GM21390 (cell line): ENCODE measurements at regions not wholly inside any gene's neighbourhood (a gene's known extent, or its start where the extent isn't known, plus 50 kb on each side); places are given as distances from the start of the nearest gene placed in this dataset.
"Not testable (repeated sequence)": the region's sequence is repeated elsewhere in the genome, so short reads cannot be mapped to it uniquely, and the experiment has no call there.

Experiments used
- ATAC-seq: cut with Tn5 transposase; IDR thresholded peaks from one replicate; pipeline ENCODE4 v1.9.1; 2021; ENCODE audit not compliant: unreplicated experiment

DNA sequence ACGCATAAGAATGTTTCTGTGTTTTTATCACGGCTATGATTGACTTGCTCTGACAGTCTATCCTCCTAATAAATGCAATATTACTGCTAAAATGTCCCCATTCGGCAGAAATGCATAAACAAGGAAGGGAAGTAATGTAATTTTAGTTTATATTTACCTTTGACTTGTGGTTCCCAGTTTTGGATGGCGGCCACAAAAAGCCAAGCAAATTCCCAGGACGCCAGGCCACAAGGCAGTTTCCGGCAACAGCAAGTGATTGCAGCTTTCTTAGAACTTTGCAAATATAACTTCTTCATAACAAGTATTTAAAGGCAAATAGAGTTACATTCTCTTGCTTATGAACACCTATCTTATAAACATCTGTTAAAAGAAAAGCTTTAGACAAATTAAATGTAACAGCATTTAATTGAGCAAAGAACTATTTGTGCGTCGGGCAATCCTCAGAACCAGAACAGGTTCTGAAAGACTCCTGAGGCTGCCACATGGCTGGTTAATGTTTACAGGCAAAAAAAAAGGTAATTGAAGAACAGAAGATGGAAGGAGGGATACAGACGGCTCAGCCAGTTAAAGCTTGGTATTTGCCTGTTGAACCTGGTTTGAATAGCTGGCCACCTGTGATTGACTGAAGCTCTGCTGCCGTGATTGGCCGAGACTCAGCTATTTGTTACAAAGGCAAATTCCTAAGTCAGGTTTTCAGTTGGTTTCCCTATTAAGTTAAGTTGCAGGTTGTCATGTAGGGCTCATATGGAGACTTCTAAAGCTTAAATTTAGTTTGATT, 80.8 kb downstream of the C21orf91 start:
- ATAC-seq = no peak

DNA sequence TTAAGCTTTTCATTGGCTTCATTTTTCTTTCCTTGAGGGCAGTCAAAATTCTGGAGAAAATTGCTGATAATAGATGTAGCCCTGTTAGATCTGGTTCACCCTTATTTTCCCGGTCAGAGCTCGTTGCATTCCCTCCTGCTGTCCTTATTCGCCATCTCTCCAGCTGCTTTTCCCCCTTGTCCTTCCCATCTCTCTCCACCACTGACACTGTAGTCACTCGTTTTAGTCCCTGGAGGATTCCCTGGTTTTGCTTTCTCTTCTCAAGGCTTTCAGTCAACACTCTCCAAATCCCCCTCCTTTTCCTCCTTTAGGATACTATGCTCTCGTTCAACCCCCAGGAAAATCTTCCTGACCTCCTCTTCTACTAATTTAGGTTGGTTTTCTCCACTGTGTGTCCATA, 83.1 kb downstream of the C21orf91 start:
- ATAC-seq = no peak

GRCh38 chr21:17733209-17733608, 85.9 kb downstream of the C21orf91 start:
- ATAC-seq = no peak

DNA sequence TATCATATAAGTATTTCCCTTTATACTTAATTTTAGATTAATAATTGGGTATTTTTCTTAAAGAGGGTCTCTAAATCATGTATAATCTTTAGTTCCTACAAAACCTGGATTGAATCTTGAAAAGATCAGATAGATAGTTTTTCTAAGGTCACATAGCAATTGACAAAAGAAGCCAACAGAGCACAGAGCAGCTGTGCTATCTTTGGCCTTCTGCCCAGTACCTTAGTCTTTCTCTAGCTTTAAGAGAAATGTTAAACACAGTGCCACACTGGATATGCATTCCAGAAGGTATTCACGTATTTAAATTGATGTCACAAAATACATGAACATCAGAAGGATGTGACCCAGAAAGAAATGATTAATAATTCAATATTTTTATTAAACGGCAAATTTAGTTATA, 86.8 kb downstream of the C21orf91 start:
- no peak for ATAC-seq

DNA sequence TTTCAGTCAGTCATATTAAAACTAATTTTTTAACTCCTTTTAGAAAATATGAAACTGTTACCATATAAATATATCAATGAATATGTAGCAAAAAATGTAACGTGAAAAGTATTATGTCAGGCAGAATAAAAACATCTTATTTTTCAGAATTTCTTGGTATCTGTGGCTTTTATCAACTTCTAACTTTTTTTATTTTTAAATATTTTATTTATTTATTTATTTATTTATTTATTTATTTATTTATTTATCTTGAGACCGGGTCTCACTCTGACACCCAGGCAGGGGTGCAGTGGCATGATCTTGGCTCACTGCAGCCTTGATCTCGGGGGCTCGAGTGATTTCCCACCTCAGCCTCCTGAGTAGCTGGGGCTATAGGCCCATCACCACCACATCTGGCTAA, 87.6 kb downstream of the C21orf91 start:
- ATAC-seq = no peak

GRCh38 chr21:17730782-17731181, 88.4 kb downstream of the C21orf91 start:
- no peak for ATAC-seq

GRCh38 chr21:17729455-17729854, 89.7 kb downstream of the C21orf91 start:
- ATAC-seq = no peak

DNA sequence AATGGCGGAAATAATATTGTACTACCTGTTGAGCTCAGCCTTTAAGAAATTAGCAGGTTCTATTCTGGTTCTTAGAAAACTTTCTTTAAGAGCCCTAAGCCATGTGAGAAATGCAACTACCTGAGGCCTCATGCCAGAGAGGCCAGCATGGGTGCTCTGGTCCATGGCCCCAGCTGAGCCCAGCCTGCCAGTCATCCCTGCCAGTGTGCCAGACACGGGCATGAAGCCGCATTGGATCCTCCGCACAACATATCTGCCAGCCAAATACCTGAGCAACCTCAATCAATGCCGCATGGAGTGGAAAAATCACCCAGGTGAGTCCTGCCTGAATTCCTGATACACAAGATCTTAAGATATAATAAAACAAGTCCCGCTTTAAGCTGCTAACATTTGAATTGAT, 91.8 kb downstream of the C21orf91 start:
- ATAC-seq = no peak

- no peak for ATAC-seq
These were observed 92.9 kb downstream of the C21orf91 start for GRCh38 chr21:17726047-17726829.

GRCh38 chr21:17725339-17725738, 93.8 kb downstream of the C21orf91 start:
- ATAC-seq = no peak

DNA sequence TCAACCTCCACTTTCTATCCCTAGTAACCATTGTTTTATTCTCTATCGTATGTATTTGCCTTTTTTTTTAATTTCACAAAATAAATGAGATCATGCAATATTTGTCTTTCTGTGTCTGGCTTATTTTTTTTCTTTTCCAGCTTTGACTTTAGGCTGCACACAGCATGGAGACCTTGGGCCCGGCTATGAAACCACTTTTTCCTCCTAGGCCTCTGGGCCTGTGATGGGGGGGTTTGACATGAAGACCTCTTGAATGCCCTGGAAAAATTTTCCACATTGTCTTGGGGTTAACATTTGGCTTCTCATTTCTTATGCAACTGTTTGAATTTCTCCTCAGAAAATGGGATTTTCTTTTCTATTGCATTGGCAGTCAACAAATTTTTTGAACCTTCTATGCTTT, 100.2 kb upstream of the BTG3 start:
- ATAC-seq = no peak

GRCh38 chr21:17711896-17712295, 99.2 kb upstream of the BTG3 start:
- no peak for ATAC-seq

- peak; percentile 99 for ATAC-seq
These were observed 96.5 kb upstream of the BTG3 start for GRCh38 chr21:17709266-17709611.

- ATAC-seq = peak; percentile 53
These were observed 96.0 kb upstream of the BTG3 start for GRCh38 chr21:17708522-17709265.

DNA sequence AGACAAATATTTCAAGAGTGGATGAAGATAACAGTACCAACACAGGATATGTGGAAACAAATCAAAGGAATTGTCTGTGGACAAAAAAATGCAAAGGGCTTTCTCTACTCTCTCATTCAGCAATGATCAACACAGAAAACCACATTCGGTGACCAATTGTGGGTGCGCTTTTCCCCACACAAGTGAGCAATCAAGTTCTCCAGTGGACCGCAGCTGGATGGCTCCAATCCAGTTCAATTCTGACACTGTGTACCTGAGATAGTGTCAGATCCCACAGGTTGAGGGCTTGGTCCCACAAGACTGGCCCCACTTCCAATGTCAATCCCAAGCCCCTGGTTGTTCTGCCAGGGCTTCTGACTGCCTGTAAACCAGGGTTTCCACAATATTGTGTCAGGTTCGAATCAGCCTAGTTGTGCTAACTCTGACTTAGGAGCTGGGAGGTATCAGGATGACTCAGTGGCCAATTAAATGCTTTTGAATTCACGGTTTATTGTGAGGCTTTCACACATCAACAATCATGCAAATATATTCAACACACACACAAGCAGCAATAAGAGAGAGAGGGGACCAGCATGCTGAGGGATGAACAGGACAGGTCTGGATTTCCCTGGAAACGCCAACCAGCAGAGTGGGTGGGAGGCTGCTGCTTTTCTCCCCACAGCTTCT, 87.0 kb upstream of the BTG3 start:
- ATAC-seq = no peak

- ATAC-seq = no peak
These were observed 84.8 kb upstream of the BTG3 start for GRCh38 chr21:17697473-17697872.

- ATAC-seq = not testable (repeated sequence)
These were observed 81.7 kb upstream of the BTG3 start for GRCh38 chr21:17694416-17694815.

- ATAC-seq = no peak
These were observed 81.1 kb upstream of the BTG3 start for GRCh38 chr21:17693801-17694200.

DNA sequence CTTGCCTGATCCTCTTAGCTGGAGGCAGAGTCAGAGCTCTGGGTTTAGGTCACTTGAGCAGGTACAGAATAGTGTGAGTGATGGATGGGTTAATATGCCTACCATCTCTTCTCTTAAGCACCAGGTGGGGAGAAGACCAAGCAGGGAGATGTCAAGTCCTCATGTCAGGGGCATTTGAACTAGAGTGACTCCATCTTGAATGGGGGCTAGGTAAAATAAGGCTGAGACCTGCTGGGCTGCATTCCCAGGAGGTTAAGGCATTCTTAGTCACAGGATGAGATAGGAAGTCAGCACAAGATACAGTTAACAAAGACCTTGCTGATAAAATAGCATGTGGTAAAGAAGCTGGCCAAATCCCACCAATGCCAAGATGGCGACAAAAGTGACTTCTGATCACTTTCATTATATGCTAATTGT, 77.4 kb upstream of the BTG3 start:
- ATAC-seq = no peak

- no peak for ATAC-seq
These were observed 76.5 kb upstream of the BTG3 start for GRCh38 chr21:17688912-17689874.
